ENCODE measurements at regions not wholly inside any gene's neighbourhood (a gene's known extent, or its start where the extent isn't known, plus 50 kb on each side); places are given as distances from the start of the nearest gene placed in this dataset.

- no peaks in the 10 kb centered on the region for H3K36me3 ChIP-seq (ENCODE audit: control insufficient read depth, insufficient read depth, low read length)
- no peaks in the 10 kb centered on the region; the same call in 1 of the 2 replicates for H3K9me3 ChIP-seq (ENCODE audit: control insufficient read depth, insufficient read depth, low read length)
- H3K4me1 ChIP-seq (ENCODE audit: control insufficient read depth, insufficient read depth, low read length) = no peaks in the 10 kb centered on the region
- no peak overlapping the region for H3K9ac ChIP-seq (ENCODE audit: low read depth, low read length)
- H3K27ac ChIP-seq (ENCODE audit: low read depth, low read length) = no peak overlapping the region
- H3K4me3 ChIP-seq (ENCODE audit: low read depth, low read length) = no peak overlapping the region
- H3K27me3 ChIP-seq (ENCODE audit: control insufficient read depth, insufficient read depth, low read length) = no peaks in the 10 kb centered on the region
These were observed 271.6 kb upstream of the SETBP1 start for GRCh38 chr18:44409071-44409470.

GRCh38 chr18:44409515-44409914, 271.2 kb upstream of the SETBP1 start:
- Histone ChIP-seq H3K4me3 (ENCODE audit: low read depth, low read length) (no peak overlapping the region), H3K36me3 (ENCODE audit: control insufficient read depth, insufficient read depth, low read length) (no peaks in the 10 kb centered on the region), H3K9me3 (ENCODE audit: control insufficient read depth, insufficient read depth, low read length) (no peaks in the 10 kb centered on the region; the same call in 1 of the 2 replicates), H3K27me3 (ENCODE audit: control insufficient read depth, insufficient read depth, low read length) (no peaks in the 10 kb centered on the region), H3K4me1 (ENCODE audit: control insufficient read depth, insufficient read depth, low read length) (no peaks in the 10 kb centered on the region), H3K9ac (ENCODE audit: low read depth, low read length) (no peak overlapping the region), H3K27ac (ENCODE audit: low read depth, low read length) (no peak overlapping the region)

- H3K9ac ChIP-seq (ENCODE audit: low read depth, low read length) = no peak overlapping the region
- no peak overlapping the region for H3K27ac ChIP-seq (ENCODE audit: low read depth, low read length)
- no peaks in the 10 kb centered on the region; the same call in 1 of the 2 replicates for H3K9me3 ChIP-seq (ENCODE audit: control insufficient read depth, insufficient read depth, low read length)
- H3K36me3 ChIP-seq (ENCODE audit: control insufficient read depth, insufficient read depth, low read length) = no peaks in the 10 kb centered on the region
- no peaks in the 10 kb centered on the region for H3K27me3 ChIP-seq (ENCODE audit: control insufficient read depth, insufficient read depth, low read length)
- no peak overlapping the region for H3K4me3 ChIP-seq (ENCODE audit: low read depth, low read length)
- no peaks in the 10 kb centered on the region for H3K4me1 ChIP-seq (ENCODE audit: control insufficient read depth, insufficient read depth, low read length)
These were observed 269.9 kb upstream of the SETBP1 start for GRCh38 chr18:44410740-44411139.

GRCh38 chr18:44411262-44411905, 269.3 kb upstream of the SETBP1 start:
- Histone ChIP-seq H3K27me3 (ENCODE audit: control insufficient read depth, insufficient read depth, low read length) (no peaks in the 10 kb centered on the region), H3K9me3 (ENCODE audit: control insufficient read depth, insufficient read depth, low read length) (no peaks in the 10 kb centered on the region; the same call in 1 of the 2 replicates), H3K4me3 (ENCODE audit: low read depth, low read length) (no peak overlapping the region), H3K4me1 (ENCODE audit: control insufficient read depth, insufficient read depth, low read length) (no peaks in the 10 kb centered on the region), H3K9ac (ENCODE audit: low read depth, low read length) (no peak overlapping the region), H3K36me3 (ENCODE audit: control insufficient read depth, insufficient read depth, low read length) (no peaks in the 10 kb centered on the region), H3K27ac (ENCODE audit: low read depth, low read length) (no peak overlapping the region)

GRCh38 chr18:44411976-44412375, 268.7 kb upstream of the SETBP1 start:
- no peaks in the 10 kb centered on the region for H3K4me1 ChIP-seq (ENCODE audit: control insufficient read depth, insufficient read depth, low read length)
- H3K9me3 ChIP-seq (ENCODE audit: control insufficient read depth, insufficient read depth, low read length) = no peaks in the 10 kb centered on the region
- H3K27ac ChIP-seq (ENCODE audit: low read depth, low read length) = no peak overlapping the region
- no peak overlapping the region for H3K4me3 ChIP-seq (ENCODE audit: low read depth, low read length)
- no peak overlapping the region for H3K9ac ChIP-seq (ENCODE audit: low read depth, low read length)
- H3K27me3 ChIP-seq (ENCODE audit: control insufficient read depth, insufficient read depth, low read length) = no peaks in the 10 kb centered on the region
- H3K36me3 ChIP-seq (ENCODE audit: control insufficient read depth, insufficient read depth, low read length) = no peaks in the 10 kb centered on the region

GRCh38 chr18:44423814-44424644, 256.7 kb upstream of the SETBP1 start:
- no peak overlapping the region for H3K4me3 ChIP-seq (ENCODE audit: low read depth, low read length)
- no peak overlapping the region for H3K9ac ChIP-seq (ENCODE audit: low read depth, low read length)
- no peak overlapping the region for H3K27ac ChIP-seq (ENCODE audit: low read depth, low read length)
- H3K4me1 ChIP-seq (ENCODE audit: control insufficient read depth, insufficient read depth, low read length) = peaks cover 12% of the 10 kb centered on the region
- H3K36me3 ChIP-seq (ENCODE audit: control insufficient read depth, insufficient read depth, low read length) = no peaks in the 10 kb centered on the region
- H3K9me3 ChIP-seq (ENCODE audit: control insufficient read depth, insufficient read depth, low read length) = no peaks in the 10 kb centered on the region
- peaks cover 13% of the 10 kb centered on the region for H3K27me3 ChIP-seq (ENCODE audit: control insufficient read depth, insufficient read depth, low read length)

- H3K9me3 ChIP-seq (ENCODE audit: control insufficient read depth, insufficient read depth, low read length) = no peaks in the 10 kb centered on the region
- no peak overlapping the region for H3K4me3 ChIP-seq (ENCODE audit: low read depth, low read length)
- H3K27ac ChIP-seq (ENCODE audit: low read depth, low read length) = no peak overlapping the region
- H3K4me1 ChIP-seq (ENCODE audit: control insufficient read depth, insufficient read depth, low read length) = peaks cover 12% of the 10 kb centered on the region
- no peaks in the 10 kb centered on the region for H3K36me3 ChIP-seq (ENCODE audit: control insufficient read depth, insufficient read depth, low read length)
- H3K27me3 ChIP-seq (ENCODE audit: control insufficient read depth, insufficient read depth, low read length) = peaks cover 13% of the 10 kb centered on the region
- no peak overlapping the region for H3K9ac ChIP-seq (ENCODE audit: low read depth, low read length)
These were observed 256.0 kb upstream of the SETBP1 start for GRCh38 chr18:44424645-44425035.

- Histone ChIP-seq H3K9me3 (ENCODE audit: control insufficient read depth, insufficient read depth, low read length) (no peaks in the 10 kb centered on the region), H3K4me1 (ENCODE audit: control insufficient read depth, insufficient read depth, low read length) (peaks cover 12% of the 10 kb centered on the region), H3K27me3 (ENCODE audit: control insufficient read depth, insufficient read depth, low read length) (peaks cover 13% of the 10 kb centered on the region), H3K27ac (ENCODE audit: low read depth, low read length) (no peak overlapping the region), H3K36me3 (ENCODE audit: control insufficient read depth, insufficient read depth, low read length) (no peaks in the 10 kb centered on the region), H3K4me3 (ENCODE audit: low read depth, low read length) (no peak overlapping the region), H3K9ac (ENCODE audit: low read depth, low read length) (no peak overlapping the region)
These were observed 255.5 kb upstream of the SETBP1 start for GRCh38 chr18:44425161-44425560.

GRCh38 chr18:44437603-44438002, 243.1 kb upstream of the SETBP1 start:
- Histone ChIP-seq H3K4me1 (ENCODE audit: control insufficient read depth, insufficient read depth, low read length) (no peaks in the 10 kb centered on the region), H3K36me3 (ENCODE audit: control insufficient read depth, insufficient read depth, low read length) (no peaks in the 10 kb centered on the region), H3K27ac (ENCODE audit: low read depth, low read length) (no peak overlapping the region), H3K4me3 (ENCODE audit: low read depth, low read length) (no peak overlapping the region), H3K9me3 (ENCODE audit: control insufficient read depth, insufficient read depth, low read length) (no peaks in the 10 kb centered on the region), H3K27me3 (ENCODE audit: control insufficient read depth, insufficient read depth, low read length) (no peaks in the 10 kb centered on the region), H3K9ac (ENCODE audit: low read depth, low read length) (no peak overlapping the region)

- Histone ChIP-seq H3K9me3 (ENCODE audit: control insufficient read depth, insufficient read depth, low read length) (no peaks in the 10 kb centered on the region), H3K4me1 (ENCODE audit: control insufficient read depth, insufficient read depth, low read length) (no peaks in the 10 kb centered on the region), H3K36me3 (ENCODE audit: control insufficient read depth, insufficient read depth, low read length) (no peaks in the 10 kb centered on the region), H3K4me3 (ENCODE audit: low read depth, low read length) (no peak overlapping the region), H3K9ac (ENCODE audit: low read depth, low read length) (no peak overlapping the region), H3K27me3 (ENCODE audit: control insufficient read depth, insufficient read depth, low read length) (no peaks in the 10 kb centered on the region), H3K27ac (ENCODE audit: low read depth, low read length) (no peak overlapping the region)
These were observed 230.5 kb upstream of the SETBP1 start for GRCh38 chr18:44450226-44450625.

- H3K27ac ChIP-seq (ENCODE audit: low read depth, low read length) = no peak overlapping the region
- no peak overlapping the region for H3K9ac ChIP-seq (ENCODE audit: low read depth, low read length)
- no peaks in the 10 kb centered on the region for H3K36me3 ChIP-seq (ENCODE audit: control insufficient read depth, insufficient read depth, low read length)
- no peak overlapping the region for H3K4me3 ChIP-seq (ENCODE audit: low read depth, low read length)
- H3K4me1 ChIP-seq (ENCODE audit: control insufficient read depth, insufficient read depth, low read length) = no peaks in the 10 kb centered on the region
- no peaks in the 10 kb centered on the region for H3K27me3 ChIP-seq (ENCODE audit: control insufficient read depth, insufficient read depth, low read length)
- H3K9me3 ChIP-seq (ENCODE audit: control insufficient read depth, insufficient read depth, low read length) = no peaks in the 10 kb centered on the region
These were observed 228.3 kb upstream of the SETBP1 start for GRCh38 chr18:44452346-44452745.

Data from HUES48 (cell line).